Liver (tissue), 8 donors: ENCODE measurements at regions not wholly inside any gene's neighbourhood (a gene's known extent, or its start where the extent isn't known, plus 50 kb on each side); places are given as distances from the start of the nearest gene placed in this dataset.

Experiments used
- DNase-seq: peaks from one replicate; pipeline ENCODE4 v3.0.0-alpha.2; 2017; ENCODE audit warnings: low spot score
- H3K27ac ChIP-seq, 2 donors: one replicate each; pipeline ENCODE4 v1.7.0; 2013; ENCODE audit warnings: inconsistent platforms in 2 of 2, low read length in 2 of 2, control low read depth in 1 of 2, low read depth in 1 of 2, mild to moderate bottlenecking in 1 of 2
- H3K27me3 ChIP-seq, 4 donors: one replicate each; pipeline versions ENCODE4 v1.6.1 to v1.7.0; 2013; ENCODE audit warnings: low read length in 3 of 4, inconsistent platforms in 1 of 4, mild to moderate bottlenecking in 1 of 4, moderate library complexity in 1 of 4; ENCODE audit not compliant: control insufficient read depth in 4 of 4, insufficient read depth in 4 of 4
- H3K36me3 ChIP-seq, 4 donors: one replicate each; pipeline versions ENCODE4 v1.6.1 to v1.7.0; 2013; ENCODE audit warnings: low read length in 3 of 4, mild to moderate bottlenecking in 3 of 4, low read depth in 1 of 4, moderate library complexity in 1 of 4; ENCODE audit not compliant: control insufficient read depth in 4 of 4, insufficient read depth in 3 of 4
- H3K4me1 ChIP-seq, 4 donors: one replicate each; pipeline versions ENCODE4 v1.6.1 to v1.7.0; 2013; ENCODE audit warnings: low read length in 3 of 4, mild to moderate bottlenecking in 3 of 4, moderate library complexity in 1 of 4; ENCODE audit not compliant: control insufficient read depth in 4 of 4, insufficient read depth in 4 of 4
- H3K4me3 ChIP-seq, 3 donors: one replicate each; pipeline versions ENCODE4 v1.6.1 to v1.7.0; 2013; ENCODE audit warnings: low read length in 3 of 3, control low read depth in 1 of 3, low read depth in 1 of 3, mild to moderate bottlenecking in 1 of 3
- H3K9ac ChIP-seq, 2 donors: one replicate each; pipeline ENCODE4 v1.7.0; 2013; ENCODE audit warnings: low read length in 2 of 2, mild to moderate bottlenecking in 2 of 2, moderate library complexity in 2 of 2, control low read depth in 1 of 2, low read depth in 1 of 2
- H3K9me3 ChIP-seq, 4 donors: one replicate each; pipeline versions ENCODE4 v1.6.1 to v1.7.0; 2013; ENCODE audit warnings: low read length in 3 of 4; ENCODE audit not compliant: control insufficient read depth in 4 of 4
- EGR1 ChIP-seq, 2 donors: IDR thresholded peaks; 2 replicates each; pipeline ENCODE4 v1.6.1; 2016 to 2018; ENCODE audit warnings: antibody characterized with exemption in 2 of 2, low read depth in 2 of 2
- FOXA1 ChIP-seq: IDR thresholded peaks from 2 replicates; pipeline ENCODE4 v1.6.1; 2016; ENCODE audit warnings: antibody characterized with exemption
- FOXA2 ChIP-seq: IDR thresholded peaks from 2 replicates; pipeline ENCODE4 v1.6.1; 2016; ENCODE audit warnings: antibody characterized with exemption
- GABPA ChIP-seq, 2 donors: IDR thresholded peaks in 1 of 2; conservative IDR thresholded peaks in 1 of 2; 2 replicates each; pipeline ENCODE4 v1.6.1; 2016; ENCODE audit warnings: antibody characterized with exemption in 2 of 2, mild to moderate bottlenecking in 1 of 2, moderate library complexity in 1 of 2
- HNF4G ChIP-seq: IDR thresholded peaks from 2 replicates; pipeline ENCODE4 v1.6.1; 2016; ENCODE audit warnings: antibody characterized with exemption
- JUND ChIP-seq, 2 donors: IDR thresholded peaks; 2 replicates each; pipeline ENCODE4 v1.6.1; 2016; ENCODE audit warnings: antibody characterized with exemption in 2 of 2
- RAD21 ChIP-seq, 2 donors: IDR thresholded peaks; 2 replicates each; pipeline ENCODE4 v1.6.1; 2016; ENCODE audit warnings: antibody characterized with exemption in 2 of 2, mild to moderate bottlenecking in 2 of 2
- SP1 ChIP-seq: IDR thresholded peaks from 2 replicates; pipeline ENCODE4 v1.6.1; 2018; ENCODE audit warnings: antibody characterized with exemption, mild to moderate bottlenecking
- TAF1 ChIP-seq: conservative IDR thresholded peaks from 2 replicates; pipeline ENCODE4 v1.6.1; 2016; ENCODE audit warnings: antibody characterized with exemption, mild to moderate bottlenecking
- YY1 ChIP-seq: IDR thresholded peaks from 2 replicates; pipeline ENCODE4 v1.6.1; 2016; ENCODE audit warnings: antibody characterized with exemption, mild to moderate bottlenecking
- WGBS: extraction: QIAGEN DNeasy Blood & Tissue Kit; methylation state at CpG from one replicate; pipeline ENCODE4 v1.1.7; 2013; 5-methylcytosine and 5-hydroxymethylcytosine counted together
- TF ChIP-seq, protein P1 (sequence below): IDR thresholded peaks from 2 replicates; pipeline ENCODE4 v1.6.1; 2016; ENCODE audit warnings: antibody characterized with exemption
- TF ChIP-seq, protein P2 (sequence below): IDR thresholded peaks from 2 replicates; pipeline ENCODE4 v1.6.1; 2016; ENCODE audit warnings: antibody characterized with exemption, mild to moderate bottlenecking
- TF ChIP-seq, protein P3 (sequence below): fragments of 150-350 bp; IDR thresholded peaks from 2 replicates; pipeline ENCODE4 v1.5.1; 2017; ENCODE audit warnings: improper control_type of control experiment, low read depth, low read length; ENCODE audit not compliant: missing input control
- TF ChIP-seq, protein P4 (sequence below): IDR thresholded peaks from 2 replicates; pipeline ENCODE4 v1.6.1; 2016; ENCODE audit warnings: antibody characterized with exemption
- TF ChIP-seq, protein P5 (sequence below): IDR thresholded peaks from 2 replicates; pipeline ENCODE4 v1.6.1; 2016; ENCODE audit warnings: antibody characterized with exemption
- donor health status: healthy.
- donor health status: healthy.
- donor health status: healthy.
- donor health status: healthy.
- donor health status: healthy.

DNA sequence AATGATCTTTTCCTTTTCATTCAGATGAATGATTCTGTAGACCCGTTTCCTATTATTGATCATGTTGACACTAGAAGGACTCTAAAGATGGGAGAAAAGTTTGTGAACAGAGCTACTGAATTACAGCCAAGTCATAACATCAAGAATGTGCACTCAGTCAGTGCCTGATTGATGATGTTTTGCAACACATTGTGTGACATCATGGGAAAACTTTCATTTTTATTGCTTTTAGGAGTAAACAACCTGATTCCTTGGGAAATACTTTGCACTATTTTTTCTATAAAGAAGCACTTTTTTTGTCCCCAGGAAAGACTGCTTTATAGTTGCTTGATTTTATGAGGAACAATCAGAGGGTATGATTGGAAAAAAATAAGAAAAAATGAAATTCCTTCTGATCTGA, 383.8 kb upstream of the JAG1 start:
- no peak for DNase-seq
- no peaks in the 10 kb centered on the region for H3K27me3 ChIP-seq
- no peak for TF ChIP-seq SP1
- TF ChIP-seq, protein P1, sequence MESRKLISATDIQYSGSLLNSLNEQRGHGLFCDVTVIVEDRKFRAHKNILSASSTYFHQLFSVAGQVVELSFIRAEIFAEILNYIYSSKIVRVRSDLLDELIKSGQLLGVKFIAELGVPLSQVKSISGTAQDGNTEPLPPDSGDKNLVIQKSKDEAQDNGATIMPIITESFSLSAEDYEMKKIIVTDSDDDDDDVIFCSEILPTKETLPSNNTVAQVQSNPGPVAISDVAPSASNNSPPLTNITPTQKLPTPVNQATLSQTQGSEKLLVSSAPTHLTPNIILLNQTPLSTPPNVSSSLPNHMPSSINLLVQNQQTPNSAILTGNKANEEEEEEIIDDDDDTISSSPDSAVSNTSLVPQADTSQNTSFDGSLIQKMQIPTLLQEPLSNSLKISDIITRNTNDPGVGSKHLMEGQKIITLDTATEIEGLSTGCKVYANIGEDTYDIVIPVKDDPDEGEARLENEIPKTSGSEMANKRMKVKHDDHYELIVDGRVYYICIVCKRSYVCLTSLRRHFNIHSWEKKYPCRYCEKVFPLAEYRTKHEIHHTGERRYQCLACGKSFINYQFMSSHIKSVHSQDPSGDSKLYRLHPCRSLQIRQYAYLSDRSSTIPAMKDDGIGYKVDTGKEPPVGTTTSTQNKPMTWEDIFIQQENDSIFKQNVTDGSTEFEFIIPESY, result no peak
- TF ChIP-seq RAD21 (IDR thresholded peaks at IDR 0.05), result no peak
- no peak for TF ChIP-seq EGR1 (IDR thresholded peaks at IDR 0.05; ENCODE audit: low read depth in 2 of 2)
- H3K9me3 ChIP-seq, result no peaks in the 10 kb centered on the region
- H3K4me1 ChIP-seq, result no peaks in the 10 kb centered on the region
- 71% methylated on average over 1 of the region's 1 CpG for WGBS
- H3K36me3 ChIP-seq, result no peaks in the 10 kb centered on the region
- H3K9ac ChIP-seq, result no peak overlapping the region
- no peak overlapping the region for H3K27ac ChIP-seq
- H3K4me3 ChIP-seq, result no peak overlapping the region

DNA sequence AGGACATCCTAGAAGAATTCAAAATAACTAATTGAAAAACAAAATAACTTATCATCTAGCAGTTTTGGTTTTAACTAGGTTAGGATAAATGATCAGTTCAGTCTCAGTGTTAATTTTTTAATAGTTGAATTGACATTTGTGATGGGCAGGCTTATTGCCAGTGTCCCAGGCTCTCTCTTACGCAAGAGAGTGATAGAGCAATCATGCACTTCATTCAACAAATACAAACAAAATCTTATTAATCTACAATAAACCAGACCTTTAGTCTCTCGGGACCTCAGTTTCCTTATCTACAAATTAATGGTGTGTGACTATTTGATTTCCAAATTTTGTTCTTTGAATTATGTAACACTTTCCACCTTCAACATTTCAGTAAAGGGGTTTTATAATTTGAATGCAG, 385.9 kb upstream of the JAG1 start:
- H3K9me3 ChIP-seq, result no peaks in the 10 kb centered on the region

More for the DNA sequence above, 385.9 kb upstream of the JAG1 start:
- TF ChIP-seq EGR1 (IDR thresholded peaks at IDR 0.05; ENCODE audit: low read depth in 2 of 2) (no peak), TAF1 (no peak), GABPA (IDR thresholded peaks at IDR 0.05 in 1 of 2, conservative IDR thresholded peaks at IDR 0.05 in 1 of 2) (no peak), FOXA1 (no peak), HNF4G (no peak), YY1 (no peak), JUND (IDR thresholded peaks at IDR 0.05) (no peak), FOXA2 (no peak), RAD21 (IDR thresholded peaks at IDR 0.05) (no peak)
- TF ChIP-seq, protein P2, sequence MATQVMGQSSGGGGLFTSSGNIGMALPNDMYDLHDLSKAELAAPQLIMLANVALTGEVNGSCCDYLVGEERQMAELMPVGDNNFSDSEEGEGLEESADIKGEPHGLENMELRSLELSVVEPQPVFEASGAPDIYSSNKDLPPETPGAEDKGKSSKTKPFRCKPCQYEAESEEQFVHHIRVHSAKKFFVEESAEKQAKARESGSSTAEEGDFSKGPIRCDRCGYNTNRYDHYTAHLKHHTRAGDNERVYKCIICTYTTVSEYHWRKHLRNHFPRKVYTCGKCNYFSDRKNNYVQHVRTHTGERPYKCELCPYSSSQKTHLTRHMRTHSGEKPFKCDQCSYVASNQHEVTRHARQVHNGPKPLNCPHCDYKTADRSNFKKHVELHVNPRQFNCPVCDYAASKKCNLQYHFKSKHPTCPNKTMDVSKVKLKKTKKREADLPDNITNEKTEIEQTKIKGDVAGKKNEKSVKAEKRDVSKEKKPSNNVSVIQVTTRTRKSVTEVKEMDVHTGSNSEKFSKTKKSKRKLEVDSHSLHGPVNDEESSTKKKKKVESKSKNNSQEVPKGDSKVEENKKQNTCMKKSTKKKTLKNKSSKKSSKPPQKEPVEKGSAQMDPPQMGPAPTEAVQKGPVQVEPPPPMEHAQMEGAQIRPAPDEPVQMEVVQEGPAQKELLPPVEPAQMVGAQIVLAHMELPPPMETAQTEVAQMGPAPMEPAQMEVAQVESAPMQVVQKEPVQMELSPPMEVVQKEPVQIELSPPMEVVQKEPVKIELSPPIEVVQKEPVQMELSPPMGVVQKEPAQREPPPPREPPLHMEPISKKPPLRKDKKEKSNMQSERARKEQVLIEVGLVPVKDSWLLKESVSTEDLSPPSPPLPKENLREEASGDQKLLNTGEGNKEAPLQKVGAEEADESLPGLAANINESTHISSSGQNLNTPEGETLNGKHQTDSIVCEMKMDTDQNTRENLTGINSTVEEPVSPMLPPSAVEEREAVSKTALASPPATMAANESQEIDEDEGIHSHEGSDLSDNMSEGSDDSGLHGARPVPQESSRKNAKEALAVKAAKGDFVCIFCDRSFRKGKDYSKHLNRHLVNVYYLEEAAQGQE, result no peak
- TF ChIP-seq, protein P3, sequence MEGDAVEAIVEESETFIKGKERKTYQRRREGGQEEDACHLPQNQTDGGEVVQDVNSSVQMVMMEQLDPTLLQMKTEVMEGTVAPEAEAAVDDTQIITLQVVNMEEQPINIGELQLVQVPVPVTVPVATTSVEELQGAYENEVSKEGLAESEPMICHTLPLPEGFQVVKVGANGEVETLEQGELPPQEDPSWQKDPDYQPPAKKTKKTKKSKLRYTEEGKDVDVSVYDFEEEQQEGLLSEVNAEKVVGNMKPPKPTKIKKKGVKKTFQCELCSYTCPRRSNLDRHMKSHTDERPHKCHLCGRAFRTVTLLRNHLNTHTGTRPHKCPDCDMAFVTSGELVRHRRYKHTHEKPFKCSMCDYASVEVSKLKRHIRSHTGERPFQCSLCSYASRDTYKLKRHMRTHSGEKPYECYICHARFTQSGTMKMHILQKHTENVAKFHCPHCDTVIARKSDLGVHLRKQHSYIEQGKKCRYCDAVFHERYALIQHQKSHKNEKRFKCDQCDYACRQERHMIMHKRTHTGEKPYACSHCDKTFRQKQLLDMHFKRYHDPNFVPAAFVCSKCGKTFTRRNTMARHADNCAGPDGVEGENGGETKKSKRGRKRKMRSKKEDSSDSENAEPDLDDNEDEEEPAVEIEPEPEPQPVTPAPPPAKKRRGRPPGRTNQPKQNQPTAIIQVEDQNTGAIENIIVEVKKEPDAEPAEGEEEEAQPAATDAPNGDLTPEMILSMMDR, result no peak
- TF ChIP-seq, protein P4, sequence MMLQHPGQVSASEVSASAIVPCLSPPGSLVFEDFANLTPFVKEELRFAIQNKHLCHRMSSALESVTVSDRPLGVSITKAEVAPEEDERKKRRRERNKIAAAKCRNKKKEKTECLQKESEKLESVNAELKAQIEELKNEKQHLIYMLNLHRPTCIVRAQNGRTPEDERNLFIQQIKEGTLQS, result no peak
- TF ChIP-seq, protein P1, result no peak
- TF ChIP-seq, protein P5, sequence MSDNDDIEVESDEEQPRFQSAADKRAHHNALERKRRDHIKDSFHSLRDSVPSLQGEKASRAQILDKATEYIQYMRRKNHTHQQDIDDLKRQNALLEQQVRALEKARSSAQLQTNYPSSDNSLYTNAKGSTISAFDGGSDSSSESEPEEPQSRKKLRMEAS, result no peak
- no peak for DNase-seq
- Histone ChIP-seq H3K4me3 (no peak overlapping the region), H3K27ac (no peak overlapping the region), H3K9ac (no peak overlapping the region), H3K36me3 (no peaks in the 10 kb centered on the region), H3K4me1 (no peaks in the 10 kb centered on the region), H3K27me3 (no peaks in the 10 kb centered on the region)
- 37% methylated on average over 2 of the region's 2 CpGs for WGBS
